ENCODE measurements at regions not wholly inside any gene's neighbourhood (a gene's known extent, or its start where the extent isn't known, plus 50 kb on each side); places are given as distances from the start of the nearest gene placed in this dataset.
A peak's percentile ranks its signal among the peaks of the same experiment; 100 is the strongest.
"Not testable (repeated sequence)": the region's sequence is repeated elsewhere in the genome, so short reads cannot be mapped to it uniquely, and the experiment has no call there.

- DNase-seq (no peak), ATAC-seq (no peak)
- Histone ChIP-seq H3K4me3 (ENCODE audit: low read length) (no peak overlapping the region), H3K27ac (ENCODE audit: low read length) (no peak overlapping the region), H3K4me1 (ENCODE audit: control insufficient read depth, insufficient read depth, low read length) (no peaks in the 10 kb centered on the region), H3K36me3 (ENCODE audit: control insufficient read depth, insufficient read depth, low read length) (no peaks in the 10 kb centered on the region), H3K27me3 (ENCODE audit: control insufficient read depth, insufficient read depth, low read length) (no peaks in the 10 kb centered on the region), H3K9me3 (ENCODE audit: control insufficient read depth, insufficient read depth, low read length) (peaks cover 5% of the 10 kb centered on the region)
- Mint-ChIP-seq H3K9me3 (peaks cover 16 to 19% of the 10 kb centered on the region in 2 donors), H3K4me1 (no peaks in the 10 kb centered on the region), H3K4me3 (no peak overlapping the region), H3K36me3 (peaks cover 17% of the 10 kb centered on the region), H3K27me3 (ENCODE audit: low read depth in 2 of 2) (no peaks in the 10 kb centered on the region), H3K27ac (no peak overlapping the region)
- intact Hi-C loops (cut with micrococcal nuclease): no loop called here
- 36% methylated on average over 1 of the region's 1 CpG for WGBS (ENCODE audit: insufficient coverage)
- no peak for TF ChIP-seq CTCF (IDR thresholded peaks at IDR 0.05)
Observed at GRCh38 chr12:24517000-24517399, 431.9 kb downstream of the BCAT1 start.

GRCh38 chr12:24510581-24511125 is 438.2 kb downstream of the BCAT1 start:
- no peak overlapping the region for H3K4me3 Mint-ChIP-seq
- no peaks in the 10 kb centered on the region for H3K4me1 Mint-ChIP-seq
- H3K36me3 Mint-ChIP-seq: no peaks in the 10 kb centered on the region
- Histone ChIP-seq H3K9me3 (ENCODE audit: control insufficient read depth, insufficient read depth, low read length) (no peaks in the 10 kb centered on the region), H3K27me3 (ENCODE audit: control insufficient read depth, insufficient read depth, low read length) (no peaks in the 10 kb centered on the region), H3K36me3 (ENCODE audit: control insufficient read depth, insufficient read depth, low read length) (no peaks in the 10 kb centered on the region), H3K4me1 (ENCODE audit: control insufficient read depth, insufficient read depth, low read length) (no peaks in the 10 kb centered on the region), H3K27ac (ENCODE audit: low read length) (no peak overlapping the region), H3K4me3 (ENCODE audit: low read length) (no peak overlapping the region)
- TF ChIP-seq CTCF (IDR thresholded peaks at IDR 0.05): no peak
- peaks cover 2 to 3% of the 10 kb centered on the region in 2 donors for H3K9me3 Mint-ChIP-seq
- intact Hi-C loops (cut with micrococcal nuclease): no loop called here
- peaks cover 0 to 4% of the 10 kb centered on the region in 2 donors for H3K27me3 Mint-ChIP-seq (ENCODE audit: low read depth in 2 of 2)
- DNase-seq: no peak
- no peak overlapping the region for H3K27ac Mint-ChIP-seq
- WGBS (ENCODE audit: insufficient coverage): 78% methylated on average over 4 of the region's 5 CpGs
- ATAC-seq: no peak

- 100% methylated on average over 2 of the region's 2 CpGs for WGBS (ENCODE audit: insufficient coverage)
- Histone ChIP-seq H3K36me3 (ENCODE audit: control insufficient read depth, insufficient read depth, low read length) (no peaks in the 10 kb centered on the region), H3K27me3 (ENCODE audit: control insufficient read depth, insufficient read depth, low read length) (no peaks in the 10 kb centered on the region), H3K27ac (ENCODE audit: low read length) (no peak overlapping the region), H3K4me3 (ENCODE audit: low read length) (no peak overlapping the region), H3K9me3 (ENCODE audit: control insufficient read depth, insufficient read depth, low read length) (no peaks in the 10 kb centered on the region), H3K4me1 (ENCODE audit: control insufficient read depth, insufficient read depth, low read length) (no peaks in the 10 kb centered on the region)
- Mint-ChIP-seq H3K4me3 (no peak overlapping the region), H3K9me3 (peaks cover 3 to 5% of the 10 kb centered on the region in 2 donors), H3K4me1 (no peaks in the 10 kb centered on the region), H3K36me3 (no peaks in the 10 kb centered on the region), H3K27ac (no peak overlapping the region), H3K27me3 (ENCODE audit: low read depth in 2 of 2) (peaks cover 0 to 6% of the 10 kb centered on the region in 2 donors)
- DNase-seq: no peak
- peak in 1 of 3 donors; percentile 17 for ATAC-seq
- TF ChIP-seq CTCF (IDR thresholded peaks at IDR 0.05): no peak
- intact Hi-C loops (cut with micrococcal nuclease): no loop called here
Observed at GRCh38 chr12:24507827-24508226, 441.1 kb downstream of the BCAT1 start.

GRCh38 chr12:24505366-24506015 is 443.4 kb downstream of the BCAT1 start:
- H3K4me3 ChIP-seq (ENCODE audit: low read length): no peak overlapping the region
- Mint-ChIP-seq H3K27ac (no peak overlapping the region), H3K4me1 (no peaks in the 10 kb centered on the region), H3K4me3 (no peak overlapping the region), H3K27me3 (ENCODE audit: low read depth in 2 of 2) (peaks cover 0 to 6% of the 10 kb centered on the region in 2 donors), H3K36me3 (no peaks in the 10 kb centered on the region), H3K9me3 (peaks cover 5% of the 10 kb centered on the region in 2 donors)
- H3K9me3 ChIP-seq (ENCODE audit: control insufficient read depth, insufficient read depth, low read length): no peaks in the 10 kb centered on the region
- H3K27ac ChIP-seq (ENCODE audit: low read length): no peak overlapping the region
- TF ChIP-seq CTCF (IDR thresholded peaks at IDR 0.05): no peak
- 89% methylated on average over 4 of the region's 7 CpGs for WGBS (ENCODE audit: insufficient coverage)
- no peaks in the 10 kb centered on the region for H3K36me3 ChIP-seq (ENCODE audit: control insufficient read depth, insufficient read depth, low read length)
- DNase-seq (no peak), ATAC-seq (no peak)
- intact Hi-C loops (cut with micrococcal nuclease): no loop called here
- no peaks in the 10 kb centered on the region for H3K4me1 ChIP-seq (ENCODE audit: control insufficient read depth, insufficient read depth, low read length)
- H3K27me3 ChIP-seq (ENCODE audit: control insufficient read depth, insufficient read depth, low read length): no peaks in the 10 kb centered on the region

- H3K27ac Mint-ChIP-seq; H3K4me3 Mint-ChIP-seq; H3K36me3 ChIP-seq (ENCODE audit: control insufficient read depth, insufficient read depth, low read length); H3K9me3 Mint-ChIP-seq; H3K27ac ChIP-seq (ENCODE audit: low read length); H3K4me1 Mint-ChIP-seq; H3K36me3 Mint-ChIP-seq; intact Hi-C loops (cut with micrococcal nuclease); H3K9me3 ChIP-seq (ENCODE audit: control insufficient read depth, insufficient read depth, low read length); H3K27me3 Mint-ChIP-seq (ENCODE audit: low read depth in 2 of 2); H3K4me1 ChIP-seq (ENCODE audit: control insufficient read depth, insufficient read depth, low read length); DNase-seq; H3K4me3 ChIP-seq (ENCODE audit: low read length); H3K27me3 ChIP-seq (ENCODE audit: control insufficient read depth, insufficient read depth, low read length); ATAC-seq: not testable (repeated sequence)
- WGBS (ENCODE audit: insufficient coverage): no CpG with 5 or more reads among the region's 1 CpG
Observed at GRCh38 chr12:24503477-24503876, 445.4 kb downstream of the BCAT1 start.
